Sigmoid colon (tissue), 4 donors: ENCODE measurements at regions not wholly inside any gene's neighbourhood (a gene's known extent, or its start where the extent isn't known, plus 50 kb on each side); places are given as distances from the start of the nearest gene placed in this dataset.

Experiments used
- POLR2AphosphoS5 ChIP-seq, 4 donors: sonication (generic); formaldehyde crosslinking; IDR thresholded peaks; one replicate each; pipeline ENCODE4 v1.6.1; 2017; ENCODE audit warnings: antibody characterized with exemption in 4 of 4
- TF ChIP-seq, protein P1 (sequence below), 4 experiments: fragments of 450-650 bp in 3 of 4; fragments of 200-600 bp in 1 of 4; IDR thresholded peaks; one replicate each; pipeline ENCODE4 v1.5.1; 2016 to 2019; ENCODE audit warnings: antibody characterized with exemption in 4 of 4, mild to moderate bottlenecking in 3 of 4, moderate library complexity in 2 of 4

DNA sequence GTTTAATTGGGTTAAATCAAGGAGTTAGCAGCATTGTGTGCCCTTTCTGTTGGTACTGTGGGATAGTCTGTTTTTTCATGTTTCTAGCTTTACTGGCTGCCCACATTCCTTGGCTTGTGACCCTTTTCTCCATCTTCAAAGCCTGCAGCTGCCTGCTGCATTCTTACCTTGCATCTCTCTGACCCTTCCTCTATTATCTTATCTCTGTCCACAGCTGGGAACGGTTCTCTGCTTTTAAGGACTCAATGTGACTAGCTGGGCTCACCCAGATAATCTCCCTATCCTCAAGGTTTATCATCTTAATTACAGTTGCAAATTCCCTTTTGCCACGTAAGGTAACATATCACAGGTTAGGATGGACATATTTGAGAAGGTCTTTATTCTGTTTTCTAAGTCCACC, 199.7 kb downstream of the KCNS3 start:
- TF ChIP-seq, protein P1, sequence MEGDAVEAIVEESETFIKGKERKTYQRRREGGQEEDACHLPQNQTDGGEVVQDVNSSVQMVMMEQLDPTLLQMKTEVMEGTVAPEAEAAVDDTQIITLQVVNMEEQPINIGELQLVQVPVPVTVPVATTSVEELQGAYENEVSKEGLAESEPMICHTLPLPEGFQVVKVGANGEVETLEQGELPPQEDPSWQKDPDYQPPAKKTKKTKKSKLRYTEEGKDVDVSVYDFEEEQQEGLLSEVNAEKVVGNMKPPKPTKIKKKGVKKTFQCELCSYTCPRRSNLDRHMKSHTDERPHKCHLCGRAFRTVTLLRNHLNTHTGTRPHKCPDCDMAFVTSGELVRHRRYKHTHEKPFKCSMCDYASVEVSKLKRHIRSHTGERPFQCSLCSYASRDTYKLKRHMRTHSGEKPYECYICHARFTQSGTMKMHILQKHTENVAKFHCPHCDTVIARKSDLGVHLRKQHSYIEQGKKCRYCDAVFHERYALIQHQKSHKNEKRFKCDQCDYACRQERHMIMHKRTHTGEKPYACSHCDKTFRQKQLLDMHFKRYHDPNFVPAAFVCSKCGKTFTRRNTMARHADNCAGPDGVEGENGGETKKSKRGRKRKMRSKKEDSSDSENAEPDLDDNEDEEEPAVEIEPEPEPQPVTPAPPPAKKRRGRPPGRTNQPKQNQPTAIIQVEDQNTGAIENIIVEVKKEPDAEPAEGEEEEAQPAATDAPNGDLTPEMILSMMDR (IDR thresholded peaks at IDR 0.05): no peak
- no peak for TF ChIP-seq POLR2AphosphoS5 (IDR thresholded peaks at IDR 0.05)
